ENCODE measurements at regions not wholly inside any gene's neighbourhood (a gene's known extent, or its start where the extent isn't known, plus 50 kb on each side); places are given as distances from the start of the nearest gene placed in this dataset.

- no peak for TF ChIP-seq CTCF (IDR thresholded peaks at IDR 0.05; ENCODE audit: poor library complexity, severe bottlenecking)
- no peak for TF ChIP-seq EZH2 (IDR thresholded peaks at IDR 0.05; ENCODE audit: borderline replicate concordance, insufficient read depth, low read length, poor library complexity, severe bottlenecking)
- TF ChIP-seq SMC3 (conservative IDR thresholded peaks at IDR 0.05; ENCODE audit: poor library complexity): no peak
These were observed 147.5 kb downstream of the LURAP1L start for GRCh38 chr9:12922224-12922866.

Data from neural cell (in vitro differentiated cells).